Neural progenitor cell (in vitro differentiated cells): ENCODE measurements at regions not wholly inside any gene's neighbourhood (a gene's known extent, or its start where the extent isn't known, plus 50 kb on each side); places are given as distances from the start of the nearest gene placed in this dataset.

Experiments used
- DNase-seq: peaks from one replicate; pipeline ENCODE4 v3.0.0-alpha.2; 2016; ENCODE audit warnings: low spot score
- H2AFZ ChIP-seq: fragments of 200-600 bp; sonication (generic); replicated peaks from 2 replicates; pipeline ENCODE4 v1.6.1; 2016; ENCODE audit warnings: antibody characterized with exemption
- H3F3A ChIP-seq: fragments of 200-600 bp; sonication (generic); 2 replicates; pipeline ENCODE4 v1.6.1; 2016; ENCODE audit warnings: antibody characterized with exemption, low read depth
- H3K27ac ChIP-seq: fragments of 200-600 bp; sonication (generic); 2 replicates; pipeline ENCODE4 v1.5.1; 2016; ENCODE audit warnings: mild to moderate bottlenecking
- H3K27me3 ChIP-seq: fragments of 200-600 bp; sonication (generic); 2 replicates; pipeline ENCODE4 v1.6.1; 2016; ENCODE audit warnings: mild to moderate bottlenecking, moderate library complexity
- H3K36me3 ChIP-seq: fragments of 200-600 bp; sonication (generic); 2 replicates; pipeline ENCODE4 v1.5.1; 2016
- H3K4me1 ChIP-seq: fragments of 200-600 bp; sonication (generic); 2 replicates; pipeline ENCODE4 v1.6.1; 2016; ENCODE audit warnings: mixed run types
- H3K4me2 ChIP-seq: fragments of 200-600 bp; sonication (generic); 2 replicates; pipeline ENCODE4 v1.6.1; 2016
- H3K4me3 ChIP-seq: fragments of 200-600 bp; sonication (generic); 2 replicates; pipeline ENCODE4 v1.5.1; 2016
- H3K79me2 ChIP-seq: fragments of 200-600 bp; sonication (generic); 2 replicates; pipeline ENCODE4 v1.6.1; 2016; ENCODE audit warnings: low read depth
- H3K9ac ChIP-seq: fragments of 200-600 bp; sonication (generic); 2 replicates; pipeline ENCODE4 v1.6.1; 2016
- H3K9me3 ChIP-seq: fragments of 200-600 bp; sonication (generic); 2 replicates; pipeline ENCODE4 v1.5.1; 2016; ENCODE audit warnings: low read depth
- H4K20me1 ChIP-seq: fragments of 200-600 bp; sonication (generic); 2 replicates; pipeline ENCODE4 v1.6.1; 2016; ENCODE audit warnings: low read depth
- H3K27ac Mint-ChIP-seq: 3 replicates; pipeline ENCODE4 v1.8.0; 2021; ENCODE audit warnings: mixed read lengths
- H3K27me3 Mint-ChIP-seq: 2 replicates; pipeline ENCODE4 v1.8.0; 2022; ENCODE audit warnings: low read depth, mild to moderate bottlenecking, inconsistent platforms, moderate library complexity, mixed read lengths; ENCODE audit not compliant: insufficient read depth
- H3K36me3 Mint-ChIP-seq: 3 replicates; pipeline ENCODE4 v1.8.0; 2021; ENCODE audit warnings: mixed read lengths
- H3K4me1 Mint-ChIP-seq: 3 replicates; pipeline ENCODE4 v1.8.0; 2021; ENCODE audit warnings: mixed read lengths
- H3K4me3 Mint-ChIP-seq: 3 replicates; pipeline ENCODE4 v1.8.0; 2021; ENCODE audit warnings: mild to moderate bottlenecking, moderate library complexity, mixed read lengths
- H3K9me3 Mint-ChIP-seq: 3 replicates; pipeline ENCODE4 v1.8.0; 2020; ENCODE audit warnings: mixed read lengths
- EZH2 ChIP-seq: fragments of 200-600 bp; sonication (generic); IDR thresholded peaks from 2 replicates; pipeline ENCODE4 v1.6.1; 2017; ENCODE audit warnings: antibody characterized with exemption, mild to moderate bottlenecking, moderate library complexity
- EZH2phosphoT487 ChIP-seq: fragments of 200-600 bp; sonication (generic); IDR thresholded peaks from 2 replicates; pipeline ENCODE4 v1.6.1; 2017; ENCODE audit warnings: antibody characterized with exemption
- TF ChIP-seq, protein P1 (sequence below): fragments of 200-600 bp; sonication (generic); IDR thresholded peaks from 2 replicates; pipeline ENCODE4 v1.5.1; 2017; ENCODE audit warnings: antibody characterized with exemption, mild to moderate bottlenecking

DNA sequence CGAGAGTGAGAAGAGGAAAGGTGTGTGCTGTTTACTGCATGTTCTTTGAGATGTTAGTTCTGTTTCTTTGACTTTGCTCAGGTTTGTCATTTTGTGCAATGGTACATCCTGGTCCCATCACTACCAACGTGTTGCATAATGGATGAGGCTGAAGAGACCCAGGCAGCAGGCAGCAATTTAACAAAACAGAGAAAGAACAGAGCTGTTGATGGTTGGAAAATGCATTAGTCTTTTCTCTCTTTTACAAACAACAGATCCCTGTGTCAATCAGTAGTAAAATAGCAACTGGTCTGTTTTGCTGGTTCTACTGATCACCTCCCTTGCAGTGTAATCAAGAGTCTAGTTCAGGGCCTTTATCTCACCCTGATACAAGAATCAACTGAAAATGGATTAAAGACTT is 64.8 kb upstream of the LIMCH1 start:
- DNase-seq: no peak
- H3K4me3 ChIP-seq: no peak overlapping the region
- no peaks in the 10 kb centered on the region for H3K27me3 ChIP-seq
- TF ChIP-seq EZH2phosphoT487 (no peak), EZH2 (no peak)
- TF ChIP-seq, protein P1, sequence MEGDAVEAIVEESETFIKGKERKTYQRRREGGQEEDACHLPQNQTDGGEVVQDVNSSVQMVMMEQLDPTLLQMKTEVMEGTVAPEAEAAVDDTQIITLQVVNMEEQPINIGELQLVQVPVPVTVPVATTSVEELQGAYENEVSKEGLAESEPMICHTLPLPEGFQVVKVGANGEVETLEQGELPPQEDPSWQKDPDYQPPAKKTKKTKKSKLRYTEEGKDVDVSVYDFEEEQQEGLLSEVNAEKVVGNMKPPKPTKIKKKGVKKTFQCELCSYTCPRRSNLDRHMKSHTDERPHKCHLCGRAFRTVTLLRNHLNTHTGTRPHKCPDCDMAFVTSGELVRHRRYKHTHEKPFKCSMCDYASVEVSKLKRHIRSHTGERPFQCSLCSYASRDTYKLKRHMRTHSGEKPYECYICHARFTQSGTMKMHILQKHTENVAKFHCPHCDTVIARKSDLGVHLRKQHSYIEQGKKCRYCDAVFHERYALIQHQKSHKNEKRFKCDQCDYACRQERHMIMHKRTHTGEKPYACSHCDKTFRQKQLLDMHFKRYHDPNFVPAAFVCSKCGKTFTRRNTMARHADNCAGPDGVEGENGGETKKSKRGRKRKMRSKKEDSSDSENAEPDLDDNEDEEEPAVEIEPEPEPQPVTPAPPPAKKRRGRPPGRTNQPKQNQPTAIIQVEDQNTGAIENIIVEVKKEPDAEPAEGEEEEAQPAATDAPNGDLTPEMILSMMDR: no peak
- no peaks in the 10 kb centered on the region for H4K20me1 ChIP-seq
- H3K9me3 Mint-ChIP-seq: no peaks in the 10 kb centered on the region
- no peaks in the 10 kb centered on the region for H3K9me3 ChIP-seq
- H3K9ac ChIP-seq: no peak overlapping the region
- H3K36me3 ChIP-seq: no peaks in the 10 kb centered on the region
- H3K79me2 ChIP-seq: no peaks in the 10 kb centered on the region
- H3K27me3 Mint-ChIP-seq: no peaks in the 10 kb centered on the region
- no peak overlapping the region for H3K4me2 ChIP-seq
- no peak overlapping the region for H3K27ac ChIP-seq
- peaks cover 35% of the 10 kb centered on the region for H3K4me1 ChIP-seq
- H3F3A ChIP-seq: peaks cover 14% of the 10 kb centered on the region
- H2AFZ ChIP-seq: no peak overlapping the region
- no peaks in the 10 kb centered on the region for H3K36me3 Mint-ChIP-seq
- H3K4me3 Mint-ChIP-seq: no peak overlapping the region
- peaks cover 18% of the 10 kb centered on the region for H3K4me1 Mint-ChIP-seq
- H3K27ac Mint-ChIP-seq: no peak overlapping the region

DNA sequence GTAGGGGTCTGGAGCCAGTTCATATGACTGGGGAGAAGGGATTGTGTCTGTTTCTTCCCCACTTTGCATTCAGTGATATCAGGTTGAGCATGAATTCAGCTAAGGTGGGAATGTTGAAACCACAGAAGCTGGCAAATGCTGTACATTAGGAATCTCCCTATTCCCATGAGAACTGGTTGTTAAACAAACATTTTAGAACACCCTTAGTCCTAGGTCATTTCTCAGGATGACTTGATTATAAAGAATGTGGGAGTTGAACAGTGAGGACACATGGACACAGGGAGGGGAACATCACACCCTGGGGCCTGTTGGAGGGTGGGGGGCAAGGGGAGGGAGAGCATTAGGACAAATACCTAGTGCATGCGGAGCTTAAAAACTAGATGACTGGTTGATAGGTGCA is 62.6 kb upstream of the LIMCH1 start:
- no peak for DNase-seq
- TF ChIP-seq EZH2 (no peak), EZH2phosphoT487 (no peak)
- TF ChIP-seq, protein P1: no peak
- no peaks in the 10 kb centered on the region for H3K27me3 Mint-ChIP-seq

DNA sequence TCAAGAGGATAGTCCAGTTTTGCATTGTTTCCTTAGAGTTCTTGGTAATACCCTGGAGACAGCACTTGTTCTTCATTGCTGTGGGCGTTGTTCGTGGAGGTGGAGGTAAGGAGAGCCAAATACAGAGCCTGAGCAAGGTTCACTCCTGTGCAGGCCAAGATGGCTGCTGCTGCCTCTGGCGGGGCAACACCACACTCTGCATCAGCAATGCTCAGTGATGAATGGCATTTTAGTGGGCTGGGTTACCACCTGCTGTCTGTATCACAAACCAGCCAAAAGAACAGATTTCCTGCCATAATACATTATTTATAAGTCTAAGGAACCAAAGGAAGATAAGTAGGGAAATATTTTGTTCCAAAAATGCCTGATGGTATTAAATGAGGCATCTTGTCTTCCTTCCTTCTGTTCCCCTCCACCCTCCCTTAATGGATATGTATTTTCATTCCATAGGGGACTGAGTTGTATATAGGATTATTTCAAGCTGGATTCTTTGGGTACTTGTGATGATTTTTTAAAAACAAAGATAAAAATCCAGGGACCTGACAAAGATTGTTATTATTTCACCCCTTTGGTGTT is 61.6 kb upstream of the LIMCH1 start:
- no peaks in the 10 kb centered on the region for H3K9me3 Mint-ChIP-seq

More for the DNA sequence above, 62.6 kb upstream of the LIMCH1 start:
- Histone ChIP-seq H3K4me3 (no peak overlapping the region), H3K4me2 (no peak overlapping the region), H3K9me3 (no peaks in the 10 kb centered on the region), H3K27me3 (no peaks in the 10 kb centered on the region), H3K27ac (no peak overlapping the region), H3K4me1 (peaks cover 40% of the 10 kb centered on the region), H3K9ac (no peak overlapping the region), H4K20me1 (no peaks in the 10 kb centered on the region), H2AFZ (no peak overlapping the region), H3K79me2 (no peaks in the 10 kb centered on the region), H3K36me3 (no peaks in the 10 kb centered on the region), H3F3A (peaks cover 14% of the 10 kb centered on the region)
- H3K36me3 Mint-ChIP-seq: no peaks in the 10 kb centered on the region
- H3K9me3 Mint-ChIP-seq: no peaks in the 10 kb centered on the region
- peaks cover 16% of the 10 kb centered on the region for H3K4me1 Mint-ChIP-seq
- no peak overlapping the region for H3K4me3 Mint-ChIP-seq
- H3K27ac Mint-ChIP-seq: no peak overlapping the region

More for the DNA sequence above, 61.6 kb upstream of the LIMCH1 start:
- Mint-ChIP-seq H3K27me3 (no peaks in the 10 kb centered on the region), H3K4me1 (peaks cover 16% of the 10 kb centered on the region), H3K36me3 (no peaks in the 10 kb centered on the region), H3K27ac (no peak overlapping the region), H3K4me3 (no peak overlapping the region)
- no peaks in the 10 kb centered on the region for H3K79me2 ChIP-seq
- no peak overlapping the region for H3K27ac ChIP-seq
- no peak overlapping the region for H2AFZ ChIP-seq
- H3K4me3 ChIP-seq: no peak overlapping the region
- H3K9me3 ChIP-seq: no peaks in the 10 kb centered on the region
- peaks cover 31% of the 10 kb centered on the region for H3K4me1 ChIP-seq
- no peak overlapping the region for H3K9ac ChIP-seq
- no peak for TF ChIP-seq EZH2
- TF ChIP-seq, protein P1: no peak
- TF ChIP-seq EZH2phosphoT487: no peak
- no peak for DNase-seq
- no peaks in the 10 kb centered on the region for H3K27me3 ChIP-seq
- H3K36me3 ChIP-seq: no peaks in the 10 kb centered on the region
- no peaks in the 10 kb centered on the region for H4K20me1 ChIP-seq
- H3K4me2 ChIP-seq: peak overlapping the region; percentile 67
- H3F3A ChIP-seq: peaks cover 14% of the 10 kb centered on the region
